ENCODE measurements at regions not wholly inside any gene's neighbourhood (a gene's known extent, or its start where the extent isn't known, plus 50 kb on each side); places are given as distances from the start of the nearest gene placed in this dataset.

- Histone ChIP-seq H3K4me3 (ENCODE audit: low read depth, low read length) (no peak overlapping the region), H3K4me1 (ENCODE audit: control insufficient read depth, insufficient read depth, low read length) (peaks cover 5% of the 10 kb centered on the region; the same call in 1 of the 2 replicates), H3K36me3 (ENCODE audit: control insufficient read depth in 2 of 2, insufficient read depth in 1 of 2, low read length in 2 of 2) (no peaks in the 10 kb centered on the region), H3K9me3 (ENCODE audit: control insufficient read depth, insufficient read depth, low read depth, low read length) (no peaks in the 10 kb centered on the region), H3K27ac (ENCODE audit: extremely low read depth, low read depth, low read length) (no peak overlapping the region)
- TF ChIP-seq ZNF266 (tag by site-specific recombination; IDR thresholded peaks at IDR 0.05; ENCODE audit: low read depth) (no peak), SP7 (tag by site-specific recombination; IDR thresholded peaks at IDR 0.05) (peak; percentile 31), ZNF785 (tag by site-specific recombination; IDR thresholded peaks at IDR 0.05) (no peak)
- POLR2A ChIA-PET: no interaction called here
- CTCF ChIA-PET: interaction anchor here (1.0 to 1.4 kb wide), 4 partner anchors 43 to 92 kb away, joined by 3 to 4 read pairs (median 3); no protein-coding TSS in a partner anchor
Observed at GRCh38 chr1:209397371-209397770, 186.1 kb upstream of the CAMK1G start.

GRCh38 chr1:209397910-209398309 is 185.6 kb upstream of the CAMK1G start:
- H3K27ac ChIP-seq (ENCODE audit: extremely low read depth, low read depth, low read length): no peak overlapping the region
- ChIA-PET POLR2A (no interaction called here), CTCF (interaction anchor here (1.2 to 1.3 kb wide), 2 partner anchors 43 to 92 kb away, joined by 3 read pairs; no protein-coding TSS in a partner anchor)

GRCh38 chr1:209398313-209398991 is 185.1 kb upstream of the CAMK1G start:
- ChIA-PET POLR2A (no interaction called here), CTCF (interaction anchor here (1.3 kb wide), 1 partner anchor 44 kb away, joined by 3 read pairs; no protein-coding TSS in a partner anchor)
- no peak overlapping the region for H3K4me3 ChIP-seq (ENCODE audit: low read depth, low read length)
- no peaks in the 10 kb centered on the region for H3K9me3 ChIP-seq (ENCODE audit: control insufficient read depth, insufficient read depth, low read depth, low read length)
- H3K4me1 ChIP-seq (ENCODE audit: control insufficient read depth, insufficient read depth, low read length): peaks cover 5% of the 10 kb centered on the region; the same call in 1 of the 2 replicates
- H3K27ac ChIP-seq (ENCODE audit: extremely low read depth, low read depth, low read length): no peak overlapping the region
- no peaks in the 10 kb centered on the region for H3K36me3 ChIP-seq (ENCODE audit: control insufficient read depth in 2 of 2, insufficient read depth in 1 of 2, low read length in 2 of 2)
- no peak for TF ChIP-seq INSM2 (tag by site-specific recombination; IDR thresholded peaks at IDR 0.05)
- TF ChIP-seq PRDM4 (tag by site-specific recombination; IDR thresholded peaks at IDR 0.05): no peak
- TF ChIP-seq ZNF350 (tag by site-specific recombination; IDR thresholded peaks at IDR 0.05): no peak
- no peak for TF ChIP-seq ZFP3 (tag by site-specific recombination; IDR thresholded peaks at IDR 0.05; ENCODE audit: low read depth)
- no peak for TF ChIP-seq PRDM10 (tag by site-specific recombination; IDR thresholded peaks at IDR 0.05)
- TF ChIP-seq ZFHX2 (tag by site-specific recombination; conservative IDR thresholded peaks at IDR 0.05): 0 out of 2 replicates have a peak, but pooled peaks have one; percentile 10

More at GRCh38 chr1:209397910-209398309, 185.6 kb upstream of the CAMK1G start:
- Histone ChIP-seq H3K36me3 (ENCODE audit: control insufficient read depth in 2 of 2, insufficient read depth in 1 of 2, low read length in 2 of 2) (no peaks in the 10 kb centered on the region), H3K9me3 (ENCODE audit: control insufficient read depth, insufficient read depth, low read depth, low read length) (no peaks in the 10 kb centered on the region), H3K4me1 (ENCODE audit: control insufficient read depth, insufficient read depth, low read length) (peaks cover 5% of the 10 kb centered on the region; the same call in 1 of the 2 replicates), H3K4me3 (ENCODE audit: low read depth, low read length) (no peak overlapping the region)
- TF ChIP-seq ZBTB6 (tag by site-specific recombination; IDR thresholded peaks at IDR 0.05): no peak
- TF ChIP-seq REST (tag by site-specific recombination; IDR thresholded peaks at IDR 0.05): no peak
- peak; percentile 91 for TF ChIP-seq ZIC2 (tag by site-specific recombination; IDR thresholded peaks at IDR 0.05)
